ENCODE measurements at regions not wholly inside any gene's neighbourhood (a gene's known extent, or its start where the extent isn't known, plus 50 kb on each side); places are given as distances from the start of the nearest gene placed in this dataset.

DNA sequence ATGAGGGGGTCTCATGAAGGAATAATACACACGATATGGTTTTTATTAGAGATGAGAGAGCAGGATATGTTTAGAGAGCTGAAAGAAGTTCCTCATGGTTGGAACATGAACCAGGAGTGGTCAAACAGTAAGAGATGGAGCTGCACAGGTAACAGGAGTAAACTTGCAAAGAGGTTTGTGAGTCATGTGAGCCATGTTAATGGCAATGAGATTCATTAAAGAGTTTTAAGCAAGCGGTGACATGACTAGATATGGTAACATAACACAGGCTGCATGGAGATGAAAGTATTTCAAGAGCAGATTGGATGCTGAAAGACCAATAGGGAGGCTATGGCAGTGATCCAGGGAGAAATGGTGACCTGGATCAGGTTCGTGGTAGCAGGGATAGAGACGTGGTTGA lies 62.6 kb upstream of the SSTR1 start:
- intact Hi-C loops (cut with micrococcal nuclease), result no loop called here
- DNase-seq, result no peak

GRCh38 chr14:38150075-38150474 lies 57.6 kb upstream of the SSTR1 start:
- DNase-seq, result no peak
- ATAC-seq, result no peak
- intact Hi-C loops (cut with micrococcal nuclease), result no loop called here

More for the DNA sequence above, 62.6 kb upstream of the SSTR1 start:
- no peak for ATAC-seq

All from left ventricle myocardium superior (tissue), 1 donor.